GM12864 (cell line): ENCODE measurements at regions not wholly inside any gene's neighbourhood (a gene's known extent, or its start where the extent isn't known, plus 50 kb on each side); places are given as distances from the start of the nearest gene placed in this dataset.

Experiments used
- DNase-seq: peaks from one replicate; pipeline ENCODE4 v3.0.0-alpha.2; 2011; ENCODE audit warnings: low read depth
- H3K4me3 ChIP-seq: 2 replicates; pipeline ENCODE4 v1.5.1; 2011; ENCODE audit warnings: mild to moderate bottlenecking, low read depth, low read length, control low read depth
- CTCF ChIP-seq: IDR thresholded peaks from 2 replicates; pipeline ENCODE4 v1.5.1; 2011; ENCODE audit warnings: low read depth, mild to moderate bottlenecking, moderate library complexity, low read length, control low read depth, inconsistent platforms; ENCODE audit errors: missing control alignments

- H3K4me3 ChIP-seq: no peak overlapping the region
- no peak for DNase-seq
- no peak for TF ChIP-seq CTCF
Observed at GRCh38 chr5:26681861-26682260, 356.5 kb downstream of the CDH9 start.

GRCh38 chr5:26674846-26675245 lies 363.5 kb downstream of the CDH9 start:
- no peak for TF ChIP-seq CTCF
- no peak for DNase-seq
- no peak overlapping the region for H3K4me3 ChIP-seq

- TF ChIP-seq CTCF: no peak
- no peak for DNase-seq
- no peak overlapping the region for H3K4me3 ChIP-seq
Observed at GRCh38 chr5:26669523-26669922, 368.9 kb downstream of the CDH9 start.

GRCh38 chr5:26669031-26669430 lies 369.4 kb downstream of the CDH9 start:
- no peak overlapping the region for H3K4me3 ChIP-seq
- DNase-seq: no peak
- no peak for TF ChIP-seq CTCF

GRCh38 chr5:26666371-26666770 lies 372.0 kb downstream of the CDH9 start:
- DNase-seq: no peak
- no peak overlapping the region for H3K4me3 ChIP-seq
- TF ChIP-seq CTCF: no peak

GRCh38 chr5:26663500-26663899 lies 374.9 kb downstream of the CDH9 start:
- DNase-seq: no peak
- no peak overlapping the region for H3K4me3 ChIP-seq
- no peak for TF ChIP-seq CTCF

- no peak overlapping the region for H3K4me3 ChIP-seq
- TF ChIP-seq CTCF: no peak
- no peak for DNase-seq
Observed at GRCh38 chr5:26662806-26663360, 375.5 kb downstream of the CDH9 start.
